Panc1 (cell line): ENCODE measurements at regions not wholly inside any gene's neighbourhood (a gene's known extent, or its start where the extent isn't known, plus 50 kb on each side); places are given as distances from the start of the nearest gene placed in this dataset.

ENCODE experiments used
- POLR2AphosphoS5 ChIP-seq: IDR thresholded peaks from 2 replicates; pipeline ENCODE4 v1.6.1; 2012; ENCODE audit warnings: mild to moderate bottlenecking, low read depth, low read length, moderate library complexity
- TF ChIP-seq, protein P1 (sequence below): fragments of 450-650 bp; IDR thresholded peaks from 2 replicates; pipeline ENCODE4 v1.5.1; 2017; ENCODE audit warnings: mild to moderate bottlenecking
- TF ChIP-seq, protein P2 (sequence below), 2 experiments: IDR thresholded peaks; 2 replicates each; pipeline ENCODE4 v1.6.1; 2011 to 2012; ENCODE audit warnings: low read depth in 2 of 2, control low read depth in 1 of 2, low read length in 1 of 2, mild to moderate bottlenecking in 1 of 2, moderate library complexity in 1 of 2; ENCODE audit not compliant: insufficient read depth in 1 of 2

DNA sequence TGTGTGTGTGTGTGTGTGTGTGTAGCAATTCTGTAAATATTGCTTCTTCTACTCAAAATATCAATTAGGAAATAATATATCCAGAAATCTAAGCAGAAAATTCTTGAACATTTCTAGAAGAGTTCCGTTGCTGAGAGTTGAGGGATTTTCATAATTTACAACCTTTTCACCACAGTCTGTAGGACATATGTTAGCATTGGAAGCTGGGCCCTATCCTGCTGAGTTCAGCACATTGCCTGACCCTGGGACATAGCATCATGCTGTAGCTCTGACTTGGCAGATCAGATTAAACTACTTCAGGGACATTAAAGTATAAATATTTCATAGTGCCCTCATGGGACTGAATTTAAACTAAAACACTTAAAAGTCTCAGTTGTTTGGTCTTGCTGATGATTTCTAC is 129.2 kb upstream of the KCNH7 start:
- TF ChIP-seq, protein P1, sequence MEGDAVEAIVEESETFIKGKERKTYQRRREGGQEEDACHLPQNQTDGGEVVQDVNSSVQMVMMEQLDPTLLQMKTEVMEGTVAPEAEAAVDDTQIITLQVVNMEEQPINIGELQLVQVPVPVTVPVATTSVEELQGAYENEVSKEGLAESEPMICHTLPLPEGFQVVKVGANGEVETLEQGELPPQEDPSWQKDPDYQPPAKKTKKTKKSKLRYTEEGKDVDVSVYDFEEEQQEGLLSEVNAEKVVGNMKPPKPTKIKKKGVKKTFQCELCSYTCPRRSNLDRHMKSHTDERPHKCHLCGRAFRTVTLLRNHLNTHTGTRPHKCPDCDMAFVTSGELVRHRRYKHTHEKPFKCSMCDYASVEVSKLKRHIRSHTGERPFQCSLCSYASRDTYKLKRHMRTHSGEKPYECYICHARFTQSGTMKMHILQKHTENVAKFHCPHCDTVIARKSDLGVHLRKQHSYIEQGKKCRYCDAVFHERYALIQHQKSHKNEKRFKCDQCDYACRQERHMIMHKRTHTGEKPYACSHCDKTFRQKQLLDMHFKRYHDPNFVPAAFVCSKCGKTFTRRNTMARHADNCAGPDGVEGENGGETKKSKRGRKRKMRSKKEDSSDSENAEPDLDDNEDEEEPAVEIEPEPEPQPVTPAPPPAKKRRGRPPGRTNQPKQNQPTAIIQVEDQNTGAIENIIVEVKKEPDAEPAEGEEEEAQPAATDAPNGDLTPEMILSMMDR = no peak
- no peak for TF ChIP-seq POLR2AphosphoS5
- TF ChIP-seq, protein P2, sequence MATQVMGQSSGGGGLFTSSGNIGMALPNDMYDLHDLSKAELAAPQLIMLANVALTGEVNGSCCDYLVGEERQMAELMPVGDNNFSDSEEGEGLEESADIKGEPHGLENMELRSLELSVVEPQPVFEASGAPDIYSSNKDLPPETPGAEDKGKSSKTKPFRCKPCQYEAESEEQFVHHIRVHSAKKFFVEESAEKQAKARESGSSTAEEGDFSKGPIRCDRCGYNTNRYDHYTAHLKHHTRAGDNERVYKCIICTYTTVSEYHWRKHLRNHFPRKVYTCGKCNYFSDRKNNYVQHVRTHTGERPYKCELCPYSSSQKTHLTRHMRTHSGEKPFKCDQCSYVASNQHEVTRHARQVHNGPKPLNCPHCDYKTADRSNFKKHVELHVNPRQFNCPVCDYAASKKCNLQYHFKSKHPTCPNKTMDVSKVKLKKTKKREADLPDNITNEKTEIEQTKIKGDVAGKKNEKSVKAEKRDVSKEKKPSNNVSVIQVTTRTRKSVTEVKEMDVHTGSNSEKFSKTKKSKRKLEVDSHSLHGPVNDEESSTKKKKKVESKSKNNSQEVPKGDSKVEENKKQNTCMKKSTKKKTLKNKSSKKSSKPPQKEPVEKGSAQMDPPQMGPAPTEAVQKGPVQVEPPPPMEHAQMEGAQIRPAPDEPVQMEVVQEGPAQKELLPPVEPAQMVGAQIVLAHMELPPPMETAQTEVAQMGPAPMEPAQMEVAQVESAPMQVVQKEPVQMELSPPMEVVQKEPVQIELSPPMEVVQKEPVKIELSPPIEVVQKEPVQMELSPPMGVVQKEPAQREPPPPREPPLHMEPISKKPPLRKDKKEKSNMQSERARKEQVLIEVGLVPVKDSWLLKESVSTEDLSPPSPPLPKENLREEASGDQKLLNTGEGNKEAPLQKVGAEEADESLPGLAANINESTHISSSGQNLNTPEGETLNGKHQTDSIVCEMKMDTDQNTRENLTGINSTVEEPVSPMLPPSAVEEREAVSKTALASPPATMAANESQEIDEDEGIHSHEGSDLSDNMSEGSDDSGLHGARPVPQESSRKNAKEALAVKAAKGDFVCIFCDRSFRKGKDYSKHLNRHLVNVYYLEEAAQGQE (IDR thresholded peaks at IDR 0.05; ENCODE audit: insufficient read depth in 1 of 2, low read depth in 2 of 2, low read length in 1 of 2) = no peak
